PC-3 (cell line): ENCODE measurements at regions not wholly inside any gene's neighbourhood (a gene's known extent, or its start where the extent isn't known, plus 50 kb on each side); places are given as distances from the start of the nearest gene placed in this dataset.

Experiments used
- CTCF ChIP-seq: fragments of 300-600 bp; sonication (generic); conservative IDR thresholded peaks from 2 replicates; pipeline ENCODE4 v1.5.1; 2017; ENCODE audit warnings: antibody characterized with exemption, low read depth, mild to moderate bottlenecking, low read length
- EZH2 ChIP-seq: fragments of 300-600 bp; sonication (generic); IDR thresholded peaks from one replicate; pipeline ENCODE4 v1.6.1; 2017; ENCODE audit warnings: antibody characterized with exemption, mild to moderate bottlenecking, low read length; ENCODE audit not compliant: unreplicated experiment

GRCh38 chr5:3825531-3826451 lies 230.2 kb downstream of the IRX1 start:
- TF ChIP-seq CTCF (no peak), EZH2 (no peak)
